AG04450 (cell line): ENCODE measurements at regions not wholly inside any gene's neighbourhood (a gene's known extent, or its start where the extent isn't known, plus 50 kb on each side); places are given as distances from the start of the nearest gene placed in this dataset.

Experiments used
- CTCF ChIA-PET: fragments of 300-600, 350-600 bp; formaldehyde crosslinking; extraction: SDS; loops from one replicate; lab custom pipeline; 2022; ENCODE audit warnings: antibody characterized with exemption, inconsistent platforms; lab: Charles Lee
- POLR2A ChIA-PET: fragments of 350-600 bp; formaldehyde crosslinking; extraction: SDS; loops from one replicate; lab custom pipeline; 2021; ENCODE audit warnings: antibody characterized with exemption, inconsistent platforms; lab: Yijun Ruan, JAX
- DNase-seq: peaks from one replicate; pipeline ENCODE4 v3.0.0-alpha.2; 2011; ENCODE audit warnings: low read depth, low spot score
- H3K27ac ChIP-seq: one replicate; pipeline ENCODE4 v1.5.1; 2012; ENCODE audit warnings: low read depth, low read length, control low read depth
- H3K27me3 ChIP-seq: one replicate; pipeline ENCODE4 v1.6.0; 2012; ENCODE audit warnings: low read length; ENCODE audit not compliant: control insufficient read depth, insufficient read depth
- H3K4me3 ChIP-seq: 2 replicates; pipeline ENCODE4 v1.5.1; 2011; ENCODE audit warnings: mild to moderate bottlenecking, low read depth, low read length, control low read depth
- H3K9me3 ChIP-seq: 2 replicates; pipeline ENCODE4 v1.5.1; 2012; ENCODE audit warnings: low read length; ENCODE audit not compliant: control insufficient read depth, insufficient read depth
- CTCF ChIP-seq: IDR thresholded peaks from 2 replicates; pipeline ENCODE4 v1.5.1; 2011; ENCODE audit warnings: low read depth, low read length, control low read depth, inconsistent platforms

DNA sequence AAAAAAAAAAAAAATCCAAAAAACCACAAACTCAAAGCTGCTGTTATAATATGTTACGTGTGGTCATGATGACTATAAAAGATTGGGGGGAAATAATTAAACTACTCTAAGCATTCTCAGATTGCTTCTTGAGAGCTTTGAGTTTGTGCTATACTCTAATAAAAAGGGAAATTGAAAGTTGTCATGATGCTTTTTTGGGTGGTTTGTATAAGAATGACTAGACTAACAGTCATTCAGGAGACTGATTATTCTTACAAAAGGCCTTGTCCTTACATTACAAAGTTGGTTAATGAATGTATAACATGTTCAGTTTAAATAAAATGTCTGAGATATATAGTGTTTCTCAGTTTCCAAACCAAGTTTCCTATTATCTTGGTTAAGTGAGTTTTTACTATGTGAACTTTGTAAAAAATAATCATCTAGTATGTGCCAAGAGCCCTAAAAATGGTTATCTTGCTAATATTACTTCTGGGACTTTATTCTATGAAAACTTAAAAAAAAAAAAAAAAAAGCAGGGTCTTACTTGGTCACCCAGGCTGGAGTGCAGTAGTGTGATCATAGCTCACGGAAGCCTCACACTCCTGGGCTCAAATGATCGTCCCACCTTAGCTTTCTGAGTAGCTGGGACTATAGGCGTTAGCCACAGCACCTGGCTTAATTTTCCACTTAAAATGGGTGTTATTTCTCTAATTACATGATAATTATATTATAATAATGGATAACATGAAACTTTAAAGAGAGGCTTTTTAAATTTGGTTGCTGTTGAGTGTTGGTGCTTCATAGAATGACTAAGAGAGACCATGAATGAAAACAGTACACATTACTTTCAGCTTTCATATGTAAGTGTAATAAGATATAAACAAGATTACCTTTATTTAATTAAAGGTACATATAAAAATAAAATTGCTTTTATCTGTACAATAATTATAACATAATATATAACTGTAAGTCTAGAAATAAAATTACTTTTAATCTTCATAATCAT is 459.6 kb upstream of the RGS6 start:
- POLR2A ChIA-PET = interaction anchor here (0.6 kb wide), 1 partner anchor 74 kb away, joined by 10 read pairs; no protein-coding TSS in a partner anchor
- CTCF ChIA-PET = interaction anchor here (0.6 to 0.9 kb wide), 3 partner anchors 241 to 306 kb away, joined by 3 read pairs; no protein-coding TSS in a partner anchor
- no peak for TF ChIP-seq CTCF
- H3K4me3 ChIP-seq = no peak overlapping the region
- H3K9me3 ChIP-seq = no peaks in the 10 kb centered on the region
- no peak for DNase-seq
- no peaks in the 10 kb centered on the region for H3K27me3 ChIP-seq
- no peak overlapping the region for H3K27ac ChIP-seq

DNA sequence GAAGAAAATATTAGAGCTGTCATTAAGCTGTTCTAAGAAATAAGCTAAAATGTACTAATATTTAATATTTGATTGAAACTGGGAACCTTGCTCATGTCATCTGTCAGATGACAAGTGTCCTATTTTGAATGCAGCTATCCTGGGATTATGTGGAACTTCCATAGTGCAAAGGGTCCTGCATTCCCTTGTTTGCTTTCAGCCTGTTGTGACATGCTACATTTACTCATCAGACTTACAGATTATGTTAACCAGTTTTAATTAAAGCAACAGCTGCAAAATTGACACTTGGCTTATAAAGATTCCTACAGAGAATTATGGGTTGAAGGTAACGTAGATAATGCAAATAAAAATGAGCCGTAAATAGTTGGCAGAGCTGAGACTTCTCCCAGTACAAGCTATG is 458.4 kb upstream of the RGS6 start:
- no peak for DNase-seq
- CTCF ChIA-PET = no interaction called here

DNA sequence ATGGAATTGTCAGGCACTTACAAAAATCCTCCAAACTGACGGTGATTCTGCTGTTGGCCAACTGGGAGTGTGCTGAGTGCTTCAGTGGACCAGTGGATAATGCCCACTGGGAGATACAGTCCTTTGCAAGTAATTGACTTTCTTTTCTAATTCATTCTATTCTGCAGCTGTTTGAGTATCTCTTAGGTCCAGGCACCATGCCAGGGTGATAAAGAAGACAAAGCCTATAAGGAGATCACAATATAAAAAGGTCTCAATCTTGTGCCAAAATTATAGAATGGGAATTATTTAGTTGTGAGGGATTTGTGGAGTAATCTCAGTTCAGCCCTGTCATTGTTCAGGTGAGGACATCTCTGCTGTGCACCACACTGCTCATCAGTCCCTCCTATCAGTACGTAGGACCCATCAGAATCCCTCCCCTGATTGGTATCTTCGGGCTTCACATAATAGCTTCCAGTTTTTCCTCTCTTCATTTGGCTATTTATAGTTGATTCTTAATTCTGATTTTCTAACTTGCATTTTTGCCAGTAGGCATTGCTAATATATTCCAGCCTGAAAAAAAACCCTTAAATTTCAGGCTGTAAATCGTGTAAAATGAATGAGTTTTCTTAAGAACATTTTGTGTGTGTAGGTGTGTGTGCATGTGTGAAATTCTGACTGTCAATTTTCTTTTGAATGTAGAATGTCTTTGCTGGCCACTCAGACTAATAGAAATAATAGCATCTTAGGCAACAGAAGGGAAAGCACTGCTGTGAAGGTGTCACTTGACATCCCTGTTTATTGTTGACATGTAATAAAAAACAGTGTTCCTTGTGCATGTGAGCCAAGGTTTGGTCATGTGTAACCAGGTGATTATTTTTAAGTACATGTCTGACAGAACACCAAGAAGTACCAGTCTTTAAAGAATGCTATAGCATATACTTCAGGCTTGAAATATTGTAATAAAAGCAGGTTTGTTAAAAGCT is 457.6 kb upstream of the RGS6 start:
- TF ChIP-seq CTCF = no peak
- CTCF ChIA-PET = interaction anchor here (1.0 kb wide), 1 partner anchor 370 kb away, joined by 3 read pairs; no protein-coding TSS in a partner anchor
- Histone ChIP-seq H3K27me3 (no peaks in the 10 kb centered on the region), H3K9me3 (no peaks in the 10 kb centered on the region), H3K27ac (no peak overlapping the region), H3K4me3 (no peak overlapping the region)
- no peak for DNase-seq
- POLR2A ChIA-PET = no interaction called here

More for the DNA sequence above, 458.4 kb upstream of the RGS6 start:
- Histone ChIP-seq H3K27ac (no peak overlapping the region), H3K9me3 (no peaks in the 10 kb centered on the region), H3K27me3 (no peaks in the 10 kb centered on the region), H3K4me3 (no peak overlapping the region)
- no peak for TF ChIP-seq CTCF
- POLR2A ChIA-PET = no interaction called here

DNA sequence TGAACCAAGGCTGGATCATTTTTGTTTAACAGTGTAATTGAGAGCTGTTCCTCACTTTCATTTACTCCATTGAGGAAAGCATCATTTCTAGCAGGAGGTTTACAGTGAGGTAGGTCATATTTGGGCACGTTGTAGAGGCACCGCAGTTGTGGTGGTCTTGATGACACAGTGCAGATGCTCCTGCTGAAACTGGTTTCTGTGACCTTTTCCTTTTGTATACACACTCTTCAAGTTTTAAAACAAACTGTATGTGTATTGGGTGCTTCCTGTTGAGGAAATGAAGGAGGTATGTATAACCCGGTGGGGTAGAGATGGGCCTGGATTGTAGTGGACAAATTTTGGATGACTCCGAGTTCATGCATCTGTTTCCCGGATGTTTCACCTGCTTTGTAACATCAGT is 456.3 kb upstream of the RGS6 start:
- CTCF ChIA-PET = no interaction called here
- POLR2A ChIA-PET = no interaction called here
- no peak overlapping the region for H3K4me3 ChIP-seq

More for the DNA sequence above, 456.3 kb upstream of the RGS6 start:
- Histone ChIP-seq H3K27ac (no peak overlapping the region), H3K9me3 (no peaks in the 10 kb centered on the region), H3K27me3 (no peaks in the 10 kb centered on the region)
- no peak for TF ChIP-seq CTCF
- DNase-seq = no peak
